NCI-H2081 (cell line): ENCODE measurements at regions not wholly inside any gene's neighbourhood (a gene's known extent, or its start where the extent isn't known, plus 50 kb on each side); places are given as distances from the start of the nearest gene placed in this dataset.

Experiments used
- DNase-seq, 2 experiments: peaks; one replicate each; lab custom pipeline; 2025; lab: John Stamatoyannopoulos, UW

GRCh38 chr2:120852200-120852815, 116.6 kb downstream of the GLI2 start:
- no peak for DNase-seq

- DNase-seq, result no peak
These were observed 117.8 kb downstream of the GLI2 start for GRCh38 chr2:120853306-120854013.

GRCh38 chr2:120854014-120854620, 118.4 kb downstream of the GLI2 start:
- no peak for DNase-seq

- no peak for DNase-seq
These were observed 119.3 kb downstream of the GLI2 start for GRCh38 chr2:120854766-120855530.

- no peak for DNase-seq
These were observed 120.3 kb downstream of the GLI2 start for GRCh38 chr2:120855855-120856405.

GRCh38 chr2:120856421-120856862, 120.8 kb downstream of the GLI2 start:
- DNase-seq, result no peak

- DNase-seq, result no peak
These were observed 121.8 kb downstream of the GLI2 start for GRCh38 chr2:120857422-120857821.

GRCh38 chr2:120857931-120858330, 122.3 kb downstream of the GLI2 start:
- no peak for DNase-seq

- no peak for DNase-seq
These were observed 122.9 kb downstream of the GLI2 start for GRCh38 chr2:120858361-120859106.

- no peak for DNase-seq
These were observed 123.5 kb downstream of the GLI2 start for GRCh38 chr2:120859128-120859527.

GRCh38 chr2:120859814-120860578, 124.3 kb downstream of the GLI2 start:
- no peak for DNase-seq

GRCh38 chr2:120860579-120860922, 124.9 kb downstream of the GLI2 start:
- DNase-seq, result no peak

GRCh38 chr2:120861191-120861575, 125.5 kb downstream of the GLI2 start:
- DNase-seq, result no peak

GRCh38 chr2:120861576-120862191, 126.0 kb downstream of the GLI2 start:
- no peak for DNase-seq

- DNase-seq, result no peak
These were observed 126.8 kb downstream of the GLI2 start for GRCh38 chr2:120862201-120863060.

GRCh38 chr2:120863146-120863545, 127.5 kb downstream of the GLI2 start:
- no peak for DNase-seq

- no peak for DNase-seq
These were observed 128.1 kb downstream of the GLI2 start for GRCh38 chr2:120863661-120864320.

GRCh38 chr2:120864981-120865380, 129.3 kb downstream of the GLI2 start:
- DNase-seq, result no peak

- DNase-seq, result no peak
These were observed 130.0 kb downstream of the GLI2 start for GRCh38 chr2:120865656-120866055.
